Tibial artery (tissue), 4 donors: ENCODE measurements at regions not wholly inside any gene's neighbourhood (a gene's known extent, or its start where the extent isn't known, plus 50 kb on each side); places are given as distances from the start of the nearest gene placed in this dataset.

Experiments
- DNase-seq, 2 donors: peaks; one replicate each; pipeline ENCODE4 v3.0.0-alpha.2; 2019
- H3K27ac ChIP-seq, 2 donors: fragments of 200-600 bp; sonication (generic) in 1 of 2; 1 replicate in 1 of 2; 2 replicates in 1 of 2; pipeline ENCODE4 v1.5.1; 2018 to 2019; ENCODE audit warnings: mild to moderate bottlenecking in 1 of 2
- H3K27me3 ChIP-seq, 2 donors: fragments of 200-600 bp; sonication (generic) in 1 of 2; one replicate each; pipeline versions ENCODE4 v1.5.1 to v1.6.0; 2016 to 2019
- H3K36me3 ChIP-seq, 3 donors: fragments of 200-600 bp; sonication (generic) in 2 of 3; one replicate each; pipeline ENCODE4 v1.5.1; 2016 to 2019; ENCODE audit warnings: mild to moderate bottlenecking in 2 of 3
- H3K4me1 ChIP-seq, 4 donors: fragments of 200-600 bp; sonication (generic) in 2 of 4; 1 replicate in 3 of 4; 2 replicates in 1 of 4; pipeline ENCODE4 v1.5.1; 2016 to 2019
- H3K4me3 ChIP-seq, 2 donors: fragments of 200-600 bp; sonication (generic) in 1 of 2; 1 replicate in 1 of 2; 2 replicates in 1 of 2; pipeline ENCODE4 v1.5.1; 2018 to 2019; ENCODE audit warnings: mild to moderate bottlenecking in 2 of 2
- H3K9me3 ChIP-seq, 3 donors: fragments of 200-600 bp; sonication (generic) in 1 of 3; one replicate each; pipeline ENCODE4 v1.5.1; 2016 to 2019
- CTCF ChIP-seq, 2 experiments: fragments of 200-600 bp in 1 of 2; fragments of 450-650 bp in 1 of 2; IDR thresholded peaks; one replicate each; pipeline ENCODE4 v1.5.1; 2017 to 2019; ENCODE audit warnings: antibody characterized with exemption in 2 of 2, mild to moderate bottlenecking in 1 of 2, moderate library complexity in 1 of 2
- intact Hi-C: fragments of 100-400 bp; cut with DNase I; formaldehyde crosslinking; loops from one replicate; pipeline ENCODE4 v1.15.0; 2023; ENCODE audit warnings: low total_unique reads

DNA sequence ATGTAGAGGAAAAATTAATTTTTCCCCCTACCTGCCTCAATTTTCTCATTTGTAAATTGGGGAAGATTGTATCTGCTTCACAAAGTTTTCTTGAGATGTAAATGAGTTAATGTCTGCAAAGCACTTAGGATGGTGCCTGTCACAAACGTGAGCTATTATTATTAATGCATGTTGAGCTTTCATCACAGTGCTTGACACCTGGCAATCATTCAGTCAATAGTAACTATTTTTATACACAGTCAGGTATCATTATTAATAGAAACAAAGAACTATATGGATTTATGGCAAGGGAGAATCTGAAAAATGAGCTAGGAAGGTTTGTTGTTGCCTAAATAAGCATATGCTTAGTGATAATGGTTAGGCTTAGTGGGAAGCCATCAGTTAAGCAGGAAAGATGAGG lies 238.2 kb upstream of the GRM7 start:
- no peak for TF ChIP-seq CTCF (IDR thresholded peaks at IDR 0.05)
- Histone ChIP-seq H3K27me3 (no peaks in the 10 kb centered on the region), H3K4me1 (no peaks in the 10 kb centered on the region), H3K9me3 (no peaks in the 10 kb centered on the region), H3K4me3 (no peak overlapping the region), H3K27ac (no peak overlapping the region), H3K36me3 (no peaks in the 10 kb centered on the region)
- intact Hi-C loops: no loop called here
- no peak for DNase-seq

DNA sequence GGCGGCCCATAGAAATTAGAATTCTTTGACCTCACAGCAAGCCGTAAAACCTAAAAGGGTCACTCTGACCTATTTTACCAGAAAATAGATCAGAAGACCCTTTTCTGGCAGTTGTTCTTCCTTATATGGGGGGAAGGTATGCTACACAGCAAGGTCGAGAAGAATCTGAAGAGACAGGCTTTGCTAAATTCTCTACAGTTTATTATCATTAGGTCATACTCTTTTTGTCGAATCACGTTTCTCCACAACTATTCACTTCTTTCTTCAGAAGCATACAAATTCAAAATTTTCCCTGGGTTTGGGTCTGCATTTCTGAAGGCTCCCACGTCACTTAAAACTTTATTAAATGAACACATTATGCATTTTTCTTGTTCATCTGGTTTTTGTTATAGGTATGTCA lies 229.5 kb upstream of the GRM7 start:
- no peaks in the 10 kb centered on the region for H3K27me3 ChIP-seq
- no peak overlapping the region for H3K4me3 ChIP-seq
- no peak for DNase-seq
- no peaks in the 10 kb centered on the region for H3K4me1 ChIP-seq
- no peaks in the 10 kb centered on the region for H3K9me3 ChIP-seq
- no peak for TF ChIP-seq CTCF (IDR thresholded peaks at IDR 0.05)
- no peaks in the 10 kb centered on the region for H3K36me3 ChIP-seq
- intact Hi-C loops: no loop called here
- no peak overlapping the region for H3K27ac ChIP-seq

DNA sequence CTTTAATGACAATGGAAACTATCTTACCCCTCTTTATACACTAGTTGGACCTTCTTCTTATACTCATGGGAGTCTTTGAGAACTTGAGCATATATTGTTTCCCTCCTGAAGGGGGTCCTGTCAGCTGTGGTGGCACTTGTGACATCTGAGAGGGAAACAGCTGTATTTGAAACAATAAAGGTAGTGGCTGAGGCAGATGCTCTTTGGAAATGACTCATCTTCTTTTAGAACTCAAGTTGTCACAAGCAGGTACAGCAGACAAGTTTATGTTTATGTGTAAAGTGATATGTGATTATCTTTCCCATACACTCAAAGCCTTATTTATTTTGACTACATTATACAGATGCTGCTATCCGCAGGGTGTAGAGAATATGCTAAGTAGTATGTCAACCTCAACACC lies 220.0 kb upstream of the GRM7 start:
- Histone ChIP-seq H3K4me1 (no peaks in the 10 kb centered on the region), H3K27ac (no peak overlapping the region), H3K9me3 (no peaks in the 10 kb centered on the region), H3K36me3 (no peaks in the 10 kb centered on the region), H3K4me3 (no peak overlapping the region), H3K27me3 (no peaks in the 10 kb centered on the region)
- intact Hi-C loops: no loop called here
- no peak for DNase-seq
- TF ChIP-seq CTCF (IDR thresholded peaks at IDR 0.05): no peak

DNA sequence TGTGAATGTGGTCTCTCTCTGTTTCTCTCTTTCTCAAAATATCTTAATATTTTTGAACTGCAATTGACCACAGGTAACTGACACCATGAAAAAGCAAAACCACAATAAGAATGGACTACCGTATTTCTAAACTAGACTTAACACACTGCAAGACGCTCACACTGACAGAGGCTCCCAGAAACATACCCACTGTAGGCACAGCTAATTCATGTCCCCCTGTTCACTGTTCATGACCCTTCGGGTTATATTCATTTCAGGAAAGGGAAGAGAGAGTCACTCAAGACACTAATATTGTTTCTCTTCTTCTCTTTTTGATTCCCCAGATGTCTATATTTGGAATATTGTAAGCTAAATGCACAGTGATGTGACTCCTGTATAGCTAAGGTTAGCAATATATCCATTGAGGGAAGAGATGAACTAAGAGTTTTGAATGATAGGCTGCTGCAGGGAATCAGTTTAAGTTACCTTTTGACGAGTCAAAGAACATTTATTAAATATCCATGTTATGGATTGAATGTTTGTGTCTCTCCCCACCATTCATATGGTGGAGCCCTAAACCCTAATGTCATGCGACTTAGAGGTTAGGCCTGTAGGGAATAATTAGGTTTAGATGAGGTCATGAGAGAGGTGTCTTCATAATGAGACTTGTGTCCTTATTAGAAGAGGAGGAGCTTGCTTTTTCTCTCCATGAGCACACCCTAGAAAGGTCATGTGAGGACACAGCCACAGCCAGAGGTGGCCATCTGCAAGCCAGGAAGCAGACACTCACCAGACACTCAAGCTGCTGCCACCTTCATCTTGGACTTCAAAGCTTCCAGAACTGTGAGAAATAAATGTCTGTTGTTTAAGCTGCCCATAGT lies 216.6 kb upstream of the GRM7 start:
- H3K9me3 ChIP-seq: no peaks in the 10 kb centered on the region
- H3K4me1 ChIP-seq: no peaks in the 10 kb centered on the region
- intact Hi-C loops: no loop called here
- DNase-seq: no peak
- H3K27me3 ChIP-seq: no peaks in the 10 kb centered on the region
- H3K4me3 ChIP-seq: no peak overlapping the region
- no peak for TF ChIP-seq CTCF (IDR thresholded peaks at IDR 0.05)
- H3K27ac ChIP-seq: no peak overlapping the region
- no peaks in the 10 kb centered on the region for H3K36me3 ChIP-seq

DNA sequence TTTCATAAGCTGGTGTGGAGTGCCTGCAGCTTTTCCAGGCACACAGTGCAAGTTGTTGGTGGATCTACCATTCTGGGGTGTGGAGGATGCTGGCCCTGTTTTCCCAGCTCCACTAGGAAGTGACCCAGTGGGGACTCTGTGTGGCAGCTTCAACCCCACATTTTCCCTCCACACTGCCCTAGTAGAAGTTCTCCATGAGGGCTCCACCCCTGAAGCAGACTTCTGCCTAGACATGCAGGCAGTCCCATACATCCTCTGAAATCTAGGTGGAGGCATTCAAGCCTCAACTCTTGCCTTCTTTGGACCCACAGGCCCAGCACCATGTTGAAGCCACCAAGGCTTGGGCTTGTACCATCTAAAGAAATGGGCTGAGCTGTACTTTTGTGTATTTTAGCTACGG lies 206.2 kb upstream of the GRM7 start:
- H3K9me3 ChIP-seq: peaks cover 0 to 21% (median 10%) of the 10 kb centered on the region in 3 donors
- intact Hi-C loops: no loop called here
- H3K27me3 ChIP-seq: no peaks in the 10 kb centered on the region
- no peak overlapping the region for H3K27ac ChIP-seq
- H3K4me3 ChIP-seq: no peak overlapping the region
- H3K4me1 ChIP-seq: no peaks in the 10 kb centered on the region
- no peak for TF ChIP-seq CTCF (IDR thresholded peaks at IDR 0.05)
- no peaks in the 10 kb centered on the region for H3K36me3 ChIP-seq
- no peak for DNase-seq
